ENCODE measurements at regions not wholly inside any gene's neighbourhood (a gene's known extent, or its start where the extent isn't known, plus 50 kb on each side); places are given as distances from the start of the nearest gene placed in this dataset.
A peak's percentile ranks its signal among the peaks of the same experiment; 100 is the strongest.

GRCh38 chr4:160811956-160812355, 1351.8 kb downstream of the FSTL5 start:
- TF ChIP-seq POLR2A (IDR thresholded peaks at IDR 0.05; ENCODE audit: borderline replicate concordance, extremely low read depth, insufficient read depth, insufficient read length) (no peak), YY1 (IDR thresholded peaks at IDR 0.05; ENCODE audit: extremely low read depth, insufficient replicate concordance, low read depth, low read length) (no peak), CTCF (IDR thresholded peaks at IDR 0.05 in 2 of 3, conservative IDR thresholded peaks at IDR 0.05 in 1 of 3; ENCODE audit: borderline replicate concordance in 1 of 3, insufficient read depth in 1 of 3, low read depth in 2 of 3, low read length in 2 of 3) (peak in 2 of 3 experiments; percentile 17 to 28; a peak in 3 of 6 replicates), ZBTB33 (IDR thresholded peaks at IDR 0.05; ENCODE audit: extremely low read depth, insufficient replicate concordance, low read length) (no peak), SP1 (IDR thresholded peaks at IDR 0.05; ENCODE audit: low read depth) (no peak), EZH2 (IDR thresholded peaks at IDR 0.05) (no peak), SRF (IDR thresholded peaks at IDR 0.05; ENCODE audit: low read depth) (no peak), RAD21 (IDR thresholded peaks at IDR 0.05; ENCODE audit: low read depth) (no peak), POLR2AphosphoS5 (IDR thresholded peaks at IDR 0.05; ENCODE audit: low read depth, low read length) (no peak), FOSL1 (IDR thresholded peaks at IDR 0.05; ENCODE audit: low read depth) (no peak), JUND (IDR thresholded peaks at IDR 0.05) (no peak), REST (IDR thresholded peaks at IDR 0.05; ENCODE audit: low read depth) (no peak), MAX (IDR thresholded peaks at IDR 0.05) (no peak), ELF1 (IDR thresholded peaks at IDR 0.05; ENCODE audit: borderline replicate concordance, low read depth) (no peak)

Data from HCT116 (cell line).